HCT116 (cell line): ENCODE measurements at regions not wholly inside any gene's neighbourhood (a gene's known extent, or its start where the extent isn't known, plus 50 kb on each side); places are given as distances from the start of the nearest gene placed in this dataset.

ENCODE experiments used
- ATAC-seq: fragments of 200-7000 bp; cut with Tn5 transposase; 2 replicates; pipeline ENCODE4 v1.9.1; 2020; ENCODE audit warnings: mild to moderate bottlenecking, moderate library complexity
- BruUV-seq: library from RNA; stranded (reverse); fragments of 400-500 nt; replicated peaks from 2 replicates; lab custom pipeline; 2021; lab: Mats Ljungman, UMichigan
- CTCF ChIA-PET: fragments of 300-600 bp; sonication (Branson Sonifier 250); formaldehyde crosslinking; loops from one replicate; lab custom pipeline; 2021; ENCODE audit warnings: antibody characterized with exemption; lab: Charles Lee
- POLR2A ChIA-PET: fragments of 300-600, 350-600 bp; sonication (Branson Sonifier 250); formaldehyde crosslinking; loops from one replicate; lab custom pipeline; 2021; ENCODE audit warnings: antibody characterized with exemption; lab: Charles Lee
- RAD21 ChIA-PET, 2 experiments: fragments of 300-600 bp; sonication (Branson Sonifier 250); formaldehyde crosslinking; loops; one replicate each; lab custom pipeline; 2023; ENCODE audit warnings: low total read pairs in 2 of 2; ENCODE audit not compliant: uncharacterized antibody in 2 of 2, unreplicated experiment in 2 of 2, low non-redundant PET in 1 of 2; lab: Charles Lee
- DNase-seq: peaks from one replicate; pipeline ENCODE4 v3.0.0-alpha.2; 2010; ENCODE audit warnings: low read depth, low spot score
- H2AFZ ChIP-seq: fragments of 200-600 bp; shearing (Covaris generic), sonication (generic); 2 replicates; pipeline ENCODE4 v1.6.1; 2017; ENCODE audit warnings: low read depth, mixed run types, mixed read lengths, antibody characterized with exemption, low read length; ENCODE audit not compliant: poor library complexity, severe bottlenecking
- H3K27ac ChIP-seq: 2 replicates; pipeline ENCODE4 v1.5.1; 2012; ENCODE audit warnings: low read depth, low read length
- H3K27me3 ChIP-seq: fragments of 200-600 bp; sonication (generic); 2 replicates; pipeline ENCODE4 v1.6.1; 2016; ENCODE audit warnings: mixed run types, low read length, mixed read lengths; ENCODE audit not compliant: insufficient read depth
- H3K36me3 ChIP-seq, 2 experiments: fragments of 200-500 bp in 1 of 2; fragments of 200-600 bp in 1 of 2; sonication (Bioruptor generic) in 1 of 2; sonication (generic) in 1 of 2; 2 replicates each; pipeline versions ENCODE4 v1.5.1 to v1.6.1; 2014 to 2016; ENCODE audit warnings: low read length in 2 of 2, inconsistent platforms in 1 of 2, mixed read lengths in 1 of 2, mixed run types in 1 of 2; ENCODE audit not compliant: insufficient read depth in 2 of 2, control insufficient read depth in 1 of 2
- H3K4me1 ChIP-seq, 2 experiments: fragments of 200-600 bp in 1 of 2; sonication (generic) in 1 of 2; 2 replicates each; pipeline versions ENCODE4 v1.5.1 to v1.6.1; 2012 to 2017; ENCODE audit warnings: low read length in 2 of 2, inconsistent platforms in 1 of 2, mild to moderate bottlenecking in 1 of 2, mixed read lengths in 1 of 2, mixed run types in 1 of 2, moderate library complexity in 1 of 2; ENCODE audit not compliant: insufficient read depth in 2 of 2, control insufficient read depth in 1 of 2
- H3K4me2 ChIP-seq: fragments of 200-600 bp; sonication (generic); 2 replicates; pipeline ENCODE4 v1.6.1; 2017; ENCODE audit warnings: mixed run types, low read length, mixed read lengths
- H3K4me3 ChIP-seq, 2 experiments: fragments of 200-600 bp in 1 of 2; sonication (generic) in 1 of 2; replicated peaks in 1 of 2; 2 replicates each; pipeline ENCODE4 v1.5.1; 2011 to 2016; ENCODE audit warnings: low read length in 2 of 2, control low read depth in 1 of 2, low read depth in 1 of 2, mild to moderate bottlenecking in 1 of 2, mixed read lengths in 1 of 2, mixed run types in 1 of 2
- H3K79me2 ChIP-seq: fragments of 200-600 bp; sonication (generic); 2 replicates; pipeline ENCODE4 v1.6.1; 2017; ENCODE audit warnings: mild to moderate bottlenecking, mixed run types, low read length, moderate library complexity, mixed read lengths; ENCODE audit not compliant: insufficient read depth
- H3K9ac ChIP-seq: fragments of 200-600 bp; sonication (generic); 2 replicates; pipeline ENCODE4 v1.6.1; 2016; ENCODE audit warnings: low read length, mixed read lengths
- H3K9me2 ChIP-seq: fragments of 200-600 bp; sonication (generic), shearing (Covaris generic); 2 replicates; pipeline ENCODE4 v1.6.1; 2017; ENCODE audit warnings: mixed run types, mild to moderate bottlenecking, moderate library complexity; ENCODE audit not compliant: insufficient read depth
- H3K9me3 ChIP-seq, 2 experiments: fragments of 200-500 bp in 1 of 2; fragments of 200-600 bp in 1 of 2; sonication (Bioruptor generic) in 1 of 2; sonication (generic) in 1 of 2; 2 replicates each; pipeline ENCODE4 v1.6.1; 2014 to 2017; ENCODE audit warnings: low read length in 2 of 2, mixed read lengths in 2 of 2, inconsistent platforms in 1 of 2, low read depth in 1 of 2, mild to moderate bottlenecking in 1 of 2, mixed run types in 1 of 2, moderate library complexity in 1 of 2; ENCODE audit not compliant: control insufficient read depth in 1 of 2, insufficient read depth in 1 of 2
- H4K20me1 ChIP-seq: fragments of 200-600 bp; sonication (generic), shearing (Covaris generic); 2 replicates; pipeline ENCODE4 v1.6.1; 2017; ENCODE audit warnings: mixed run types, mild to moderate bottlenecking, moderate library complexity; ENCODE audit not compliant: insufficient read depth
- EZH2 ChIP-seq: fragments of 200-600 bp; sonication (generic); IDR thresholded peaks from 2 replicates; pipeline ENCODE4 v1.6.1; 2017; ENCODE audit warnings: antibody characterized with exemption, mixed run types
- FOSL1 ChIP-seq: IDR thresholded peaks from 2 replicates; pipeline ENCODE4 v1.6.1; 2012; ENCODE audit warnings: low read depth
- JUND ChIP-seq: IDR thresholded peaks from 2 replicates; pipeline ENCODE4 v1.6.1; 2012
- POLR2AphosphoS5 ChIP-seq: IDR thresholded peaks from 2 replicates; pipeline ENCODE4 v1.6.1; 2011; ENCODE audit warnings: mild to moderate bottlenecking, low read depth, low read length, moderate library complexity
- SP1 ChIP-seq: IDR thresholded peaks from 2 replicates; pipeline ENCODE4 v1.6.1; 2012; ENCODE audit warnings: low read depth
- TCF7L2 ChIP-seq: IDR thresholded peaks from 2 replicates; pipeline ENCODE4 v1.7.0; 2011; ENCODE audit warnings: borderline replicate concordance, inconsistent platforms; ENCODE audit not compliant: insufficient read depth, insufficient read length; ENCODE audit errors: extremely low read depth
- intact Hi-C: fragments of 100-400 bp; cut with micrococcal nuclease; formaldehyde crosslinking; loops from 2 replicates; pipeline ENCODE4 v1.10.0; 2022
- TF ChIP-seq, protein P1 (sequence below): IDR thresholded peaks from 2 replicates; pipeline ENCODE4 v1.6.1; 2012; ENCODE audit warnings: low read depth
- TF ChIP-seq, protein P2 (sequence below), 3 experiments: fragments of 200-600 bp in 1 of 3; sonication (generic) in 1 of 3; IDR thresholded peaks in 2 of 3; conservative IDR thresholded peaks in 1 of 3; 2 replicates each; pipeline ENCODE4 v1.5.1; 2012 to 2017; ENCODE audit warnings: low read depth in 2 of 3, low read length in 2 of 3, antibody characterized with exemption in 1 of 3, borderline replicate concordance in 1 of 3, control low read depth in 1 of 3, mild to moderate bottlenecking in 1 of 3, mixed read lengths in 1 of 3, mixed run types in 1 of 3, moderate library complexity in 1 of 3; ENCODE audit not compliant: insufficient read depth in 1 of 3
- TF ChIP-seq, protein P3 (sequence below): IDR thresholded peaks from 2 replicates; pipeline ENCODE4 v1.6.1; 2012

DNA sequence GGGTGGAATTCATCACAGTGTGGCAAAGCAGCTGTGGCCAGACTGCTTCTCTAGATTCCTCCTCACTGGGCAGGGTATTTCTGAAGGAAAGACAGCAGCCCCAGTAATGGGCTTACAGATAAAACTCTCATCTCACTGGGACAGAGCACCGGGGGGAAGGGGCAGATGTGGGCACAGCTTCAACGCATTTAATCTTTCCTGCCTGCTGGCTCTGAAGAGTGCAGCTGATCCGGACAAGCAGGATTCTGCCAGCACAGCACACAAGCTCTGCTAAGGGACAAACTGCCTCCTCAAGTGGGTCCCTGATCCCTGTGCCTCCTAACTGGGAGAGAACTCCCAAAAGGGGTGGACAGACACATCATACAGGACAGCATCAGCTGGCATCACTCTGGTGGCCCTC is 779.9 kb upstream of the CNTNAP5 start:
- no peak for DNase-seq
- ChIA-PET RAD21 (no interaction called here), CTCF (no interaction called here), POLR2A (no interaction called here)
- Histone ChIP-seq H3K9me3 (peaks cover 0 to 9% of the 10 kb centered on the region in 2 experiments; a peak in 2 of 4 replicates), H3K4me2 (no peak overlapping the region), H3K9me2 (no peaks in the 10 kb centered on the region), H4K20me1 (no peaks in the 10 kb centered on the region), H3K79me2 (no peaks in the 10 kb centered on the region), H3K4me3 (no peak overlapping the region), H2AFZ (no peak overlapping the region), H3K4me1 (no peaks in the 10 kb centered on the region), H3K27ac (no peak overlapping the region), H3K36me3 (no peaks in the 10 kb centered on the region), H3K9ac (no peak overlapping the region), H3K27me3 (no peaks in the 10 kb centered on the region)
- no peak for ATAC-seq
- intact Hi-C loops = no loop called here
- TF ChIP-seq, protein P1, sequence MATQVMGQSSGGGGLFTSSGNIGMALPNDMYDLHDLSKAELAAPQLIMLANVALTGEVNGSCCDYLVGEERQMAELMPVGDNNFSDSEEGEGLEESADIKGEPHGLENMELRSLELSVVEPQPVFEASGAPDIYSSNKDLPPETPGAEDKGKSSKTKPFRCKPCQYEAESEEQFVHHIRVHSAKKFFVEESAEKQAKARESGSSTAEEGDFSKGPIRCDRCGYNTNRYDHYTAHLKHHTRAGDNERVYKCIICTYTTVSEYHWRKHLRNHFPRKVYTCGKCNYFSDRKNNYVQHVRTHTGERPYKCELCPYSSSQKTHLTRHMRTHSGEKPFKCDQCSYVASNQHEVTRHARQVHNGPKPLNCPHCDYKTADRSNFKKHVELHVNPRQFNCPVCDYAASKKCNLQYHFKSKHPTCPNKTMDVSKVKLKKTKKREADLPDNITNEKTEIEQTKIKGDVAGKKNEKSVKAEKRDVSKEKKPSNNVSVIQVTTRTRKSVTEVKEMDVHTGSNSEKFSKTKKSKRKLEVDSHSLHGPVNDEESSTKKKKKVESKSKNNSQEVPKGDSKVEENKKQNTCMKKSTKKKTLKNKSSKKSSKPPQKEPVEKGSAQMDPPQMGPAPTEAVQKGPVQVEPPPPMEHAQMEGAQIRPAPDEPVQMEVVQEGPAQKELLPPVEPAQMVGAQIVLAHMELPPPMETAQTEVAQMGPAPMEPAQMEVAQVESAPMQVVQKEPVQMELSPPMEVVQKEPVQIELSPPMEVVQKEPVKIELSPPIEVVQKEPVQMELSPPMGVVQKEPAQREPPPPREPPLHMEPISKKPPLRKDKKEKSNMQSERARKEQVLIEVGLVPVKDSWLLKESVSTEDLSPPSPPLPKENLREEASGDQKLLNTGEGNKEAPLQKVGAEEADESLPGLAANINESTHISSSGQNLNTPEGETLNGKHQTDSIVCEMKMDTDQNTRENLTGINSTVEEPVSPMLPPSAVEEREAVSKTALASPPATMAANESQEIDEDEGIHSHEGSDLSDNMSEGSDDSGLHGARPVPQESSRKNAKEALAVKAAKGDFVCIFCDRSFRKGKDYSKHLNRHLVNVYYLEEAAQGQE = no peak
- TF ChIP-seq EZH2 = no peak
- no peak for TF ChIP-seq TCF7L2
- TF ChIP-seq POLR2AphosphoS5 = no peak
- no peak for TF ChIP-seq SP1
- TF ChIP-seq JUND = no peak
- TF ChIP-seq, protein P2, sequence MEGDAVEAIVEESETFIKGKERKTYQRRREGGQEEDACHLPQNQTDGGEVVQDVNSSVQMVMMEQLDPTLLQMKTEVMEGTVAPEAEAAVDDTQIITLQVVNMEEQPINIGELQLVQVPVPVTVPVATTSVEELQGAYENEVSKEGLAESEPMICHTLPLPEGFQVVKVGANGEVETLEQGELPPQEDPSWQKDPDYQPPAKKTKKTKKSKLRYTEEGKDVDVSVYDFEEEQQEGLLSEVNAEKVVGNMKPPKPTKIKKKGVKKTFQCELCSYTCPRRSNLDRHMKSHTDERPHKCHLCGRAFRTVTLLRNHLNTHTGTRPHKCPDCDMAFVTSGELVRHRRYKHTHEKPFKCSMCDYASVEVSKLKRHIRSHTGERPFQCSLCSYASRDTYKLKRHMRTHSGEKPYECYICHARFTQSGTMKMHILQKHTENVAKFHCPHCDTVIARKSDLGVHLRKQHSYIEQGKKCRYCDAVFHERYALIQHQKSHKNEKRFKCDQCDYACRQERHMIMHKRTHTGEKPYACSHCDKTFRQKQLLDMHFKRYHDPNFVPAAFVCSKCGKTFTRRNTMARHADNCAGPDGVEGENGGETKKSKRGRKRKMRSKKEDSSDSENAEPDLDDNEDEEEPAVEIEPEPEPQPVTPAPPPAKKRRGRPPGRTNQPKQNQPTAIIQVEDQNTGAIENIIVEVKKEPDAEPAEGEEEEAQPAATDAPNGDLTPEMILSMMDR (IDR thresholded peaks at IDR 0.05 in 2 of 3, conservative IDR thresholded peaks at IDR 0.05 in 1 of 3; ENCODE audit: borderline replicate concordance in 1 of 3, insufficient read depth in 1 of 3, low read depth in 2 of 3, low read length in 2 of 3) = no peak
- TF ChIP-seq, protein P3, sequence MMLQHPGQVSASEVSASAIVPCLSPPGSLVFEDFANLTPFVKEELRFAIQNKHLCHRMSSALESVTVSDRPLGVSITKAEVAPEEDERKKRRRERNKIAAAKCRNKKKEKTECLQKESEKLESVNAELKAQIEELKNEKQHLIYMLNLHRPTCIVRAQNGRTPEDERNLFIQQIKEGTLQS = no peak
- no peak for TF ChIP-seq FOSL1
- no TSS peak for BruUV-seq
